AG20443 (cell line): ENCODE measurements at regions not wholly inside any gene's neighbourhood (a gene's known extent, or its start where the extent isn't known, plus 50 kb on each side); places are given as distances from the start of the nearest gene placed in this dataset.

Experiments used
- DNase-seq: peaks from one replicate; pipeline ENCODE4 v3.0.0; 2012; ENCODE audit warnings: low spot score, mixed read lengths

DNA sequence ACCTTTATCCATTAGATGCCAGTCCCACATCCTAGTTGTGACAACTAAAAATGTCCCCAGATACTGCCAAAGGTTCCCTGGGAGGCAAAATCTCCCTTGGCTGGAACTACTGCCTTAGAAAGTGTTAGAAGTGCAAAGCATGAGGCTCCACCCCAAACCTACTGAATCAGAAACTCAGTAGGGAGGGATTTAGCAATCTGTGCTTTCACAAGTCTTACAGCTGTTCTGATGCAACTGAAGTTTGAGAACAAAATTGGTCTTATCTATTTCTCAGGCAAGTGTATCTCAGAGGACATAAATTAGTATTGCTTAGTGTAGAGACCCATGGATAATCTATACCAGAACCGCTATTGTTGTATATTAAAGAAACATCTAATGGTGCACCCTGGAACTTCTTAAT lies 70.2 kb downstream of the CLDN1 start:
- DNase-seq, result peak; percentile 71

DNA sequence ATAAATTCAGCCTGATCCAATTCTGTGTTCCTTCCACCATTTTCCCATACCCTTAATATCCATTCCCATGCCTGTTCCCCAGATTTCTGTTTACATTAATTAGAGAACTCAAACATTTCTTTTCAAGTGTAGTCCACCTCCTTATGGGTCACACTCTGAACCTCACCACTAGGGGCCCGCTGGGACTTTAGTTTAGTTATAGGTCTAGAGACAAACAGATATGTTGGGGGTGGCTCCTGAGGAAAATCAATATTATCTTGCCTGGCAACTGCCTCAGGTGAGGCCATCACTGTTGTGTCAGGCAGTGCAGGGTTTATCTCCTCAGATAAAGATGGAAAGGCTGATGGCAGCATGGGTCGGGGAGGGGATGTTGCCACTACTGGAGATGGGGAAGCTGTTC lies 72.8 kb downstream of the CLDN1 start:
- DNase-seq, result no peak

GRCh38 chr3:190242147-190242546 lies 80.1 kb downstream of the CLDN1 start:
- DNase-seq, result no peak

GRCh38 chr3:190239325-190239724 lies 82.9 kb downstream of the CLDN1 start:
- no peak for DNase-seq

GRCh38 chr3:190238871-190239270 lies 83.4 kb downstream of the CLDN1 start:
- DNase-seq, result no peak

GRCh38 chr3:190234621-190235020 lies 87.6 kb downstream of the CLDN1 start:
- DNase-seq, result no peak

DNA sequence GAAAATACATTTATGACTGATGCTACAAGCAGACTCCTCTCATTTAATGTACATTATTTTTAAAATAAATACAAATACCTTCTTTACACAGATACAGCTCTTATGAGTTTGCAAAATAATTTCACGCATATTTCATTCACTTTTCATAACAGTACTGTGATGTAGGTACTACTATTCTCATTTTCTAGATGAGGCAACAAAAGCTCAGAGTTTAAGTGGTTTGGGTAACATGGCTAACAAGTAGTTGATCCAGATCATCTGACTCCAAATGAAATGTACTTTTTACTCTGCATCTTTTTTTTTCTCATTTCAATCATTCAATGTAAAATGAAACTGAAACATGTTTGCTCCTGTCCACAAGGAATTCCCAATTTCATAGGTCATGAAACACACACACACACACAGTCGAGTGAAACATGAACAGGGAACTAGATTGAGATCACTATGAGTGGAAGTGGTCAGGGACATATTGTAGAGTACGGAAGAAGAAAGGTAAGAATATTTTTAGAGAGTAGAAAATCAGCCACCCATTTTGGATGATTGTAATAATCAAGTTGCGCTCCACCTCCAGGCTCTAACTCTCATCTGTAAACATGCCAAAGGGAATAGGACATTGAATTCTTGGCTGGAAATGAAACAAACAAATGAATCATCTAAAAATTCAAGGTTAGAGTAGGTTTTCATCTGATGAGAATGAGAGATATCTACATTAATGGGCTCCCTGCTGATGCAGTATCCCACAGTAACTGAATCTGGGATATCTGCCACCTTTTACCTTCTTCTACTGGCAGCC lies 92.4 kb downstream of the CLDN1 start:
- DNase-seq, result no peak

GRCh38 chr3:190227064-190227463 lies 95.2 kb downstream of the CLDN1 start:
- DNase-seq, result no peak

DNA sequence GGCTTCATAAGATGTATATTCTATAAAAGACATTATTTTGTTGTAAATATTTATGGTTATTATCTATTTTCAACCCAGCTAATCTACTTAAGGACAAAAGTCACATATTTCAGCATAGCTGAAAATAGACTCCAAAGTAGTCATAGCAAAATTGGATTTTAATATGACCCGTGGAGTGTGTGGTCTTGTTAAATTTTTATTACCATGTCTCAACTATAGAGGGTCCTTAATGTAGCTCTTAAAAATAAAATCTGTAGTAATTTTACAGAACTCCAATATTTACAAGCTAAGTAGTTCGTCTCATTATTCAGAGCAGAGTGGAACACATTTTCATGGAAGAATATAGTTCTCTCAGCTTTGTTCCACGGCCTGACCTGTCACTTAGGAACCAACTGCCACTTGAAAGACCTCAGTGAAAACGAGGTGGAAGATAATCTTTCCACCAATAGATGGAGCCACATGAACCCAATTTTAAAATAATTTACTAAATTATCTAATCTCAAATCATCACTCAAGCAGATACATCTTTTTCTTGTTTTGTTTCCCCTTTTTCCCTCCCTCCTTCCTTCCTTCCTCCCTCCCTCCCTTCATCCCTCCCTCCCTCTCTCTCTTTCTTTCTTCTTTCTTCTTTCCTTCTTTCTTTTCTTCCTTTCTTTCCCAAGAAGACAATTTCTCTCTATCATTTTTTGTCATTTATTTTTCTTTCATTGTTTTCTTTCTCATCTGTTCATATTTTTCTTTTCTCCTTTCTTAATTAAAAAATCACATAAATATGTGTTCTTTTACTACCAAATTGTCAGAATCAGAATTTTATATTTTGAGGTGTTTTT lies 97.2 kb downstream of the CLDN1 start:
- peak; percentile 46 for DNase-seq

GRCh38 chr3:190224456-190224855 lies 97.8 kb downstream of the CLDN1 start:
- DNase-seq, result no peak

GRCh38 chr3:190222916-190223315 lies 99.3 kb downstream of the CLDN1 start:
- DNase-seq, result no peak

GRCh38 chr3:190222360-190222759 lies 99.9 kb downstream of the CLDN1 start:
- no peak for DNase-seq

DNA sequence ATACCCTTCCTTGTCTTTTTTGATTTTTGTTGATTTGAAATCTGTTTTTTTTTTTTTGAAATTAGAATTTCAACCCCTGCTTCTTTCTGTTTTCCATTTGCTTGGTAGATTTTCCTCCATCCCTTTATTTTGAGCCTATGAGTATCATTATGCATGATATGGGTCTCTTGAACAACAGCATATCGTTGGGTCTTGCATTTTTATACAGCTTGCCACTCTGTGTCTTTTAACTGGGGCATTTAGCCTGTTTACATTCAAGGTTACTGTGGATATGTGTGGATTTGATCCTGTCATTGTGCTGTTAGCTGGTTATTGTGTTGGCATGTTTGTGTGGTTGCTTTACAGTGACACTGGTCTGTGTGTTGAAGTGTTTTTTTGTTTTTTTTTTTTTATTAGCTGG lies 99.7 kb upstream of the P3H2 start:
- DNase-seq, result no peak

DNA sequence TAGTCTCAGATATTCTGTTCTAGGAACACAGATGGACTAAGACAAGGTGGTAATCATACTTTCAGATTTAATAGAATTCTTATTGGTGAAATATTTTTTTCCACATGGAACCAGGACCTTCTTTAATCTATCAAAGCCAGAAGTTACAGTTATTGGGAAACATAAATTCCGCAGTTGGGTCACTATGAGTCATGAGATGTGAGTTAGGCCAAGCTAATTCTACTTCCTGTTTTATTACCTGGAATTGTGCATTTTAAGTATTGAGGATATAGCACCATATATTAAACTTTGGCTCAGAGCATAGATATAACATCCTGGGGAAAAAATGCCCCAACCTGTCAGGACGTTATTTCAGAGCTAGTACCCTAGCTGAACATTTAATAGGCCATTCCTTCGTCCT lies 96.4 kb upstream of the P3H2 start:
- DNase-seq, result peak; percentile 11

- no peak for DNase-seq
Observed at GRCh38 chr3:190213727-190214126, 93.0 kb upstream of the P3H2 start.

- DNase-seq, result no peak
Observed at GRCh38 chr3:190210608-190211007, 89.9 kb upstream of the P3H2 start.

DNA sequence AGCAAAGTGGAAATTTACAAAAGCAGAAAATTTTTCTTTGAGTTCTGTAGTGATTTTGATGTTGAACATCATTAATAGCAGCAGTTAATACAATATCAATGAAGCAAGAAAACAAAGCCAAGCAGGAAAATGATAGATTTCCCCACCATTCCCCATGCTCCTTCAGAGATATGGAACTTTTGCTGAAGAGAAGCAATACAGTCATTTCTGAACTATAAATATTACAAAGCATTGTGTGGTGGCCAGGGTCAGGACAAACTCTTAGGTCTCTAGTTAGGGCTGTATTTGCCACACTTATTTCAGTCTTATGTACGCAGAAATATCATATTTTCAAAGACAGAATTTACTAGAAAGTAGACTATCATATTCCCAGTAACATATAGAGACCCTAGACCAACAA lies 88.8 kb upstream of the P3H2 start:
- DNase-seq, result no peak

- DNase-seq, result no peak
Observed at GRCh38 chr3:190208196-190208595, 87.5 kb upstream of the P3H2 start.

DNA sequence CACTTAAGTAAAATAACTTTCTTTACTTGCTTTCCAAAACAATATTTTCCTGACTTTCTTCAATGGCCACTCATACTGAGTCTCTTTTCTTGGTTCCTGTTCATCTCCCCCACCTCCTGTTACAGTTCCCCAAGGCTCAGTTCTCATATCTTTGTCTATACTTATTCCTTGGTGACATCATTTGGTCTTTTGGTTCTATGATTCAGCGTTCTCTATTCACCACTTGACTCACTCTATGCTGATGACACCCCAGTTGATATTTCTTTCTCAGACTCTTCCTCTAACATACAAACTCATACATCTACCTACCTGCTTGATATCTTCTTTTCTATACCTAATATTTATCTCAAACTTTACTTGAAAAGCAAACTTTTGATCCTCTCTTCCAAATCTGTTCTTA lies 85.0 kb upstream of the P3H2 start:
- DNase-seq, result peak; percentile 62

- DNase-seq, result no peak
Observed at GRCh38 chr3:190204200-190204599, 83.5 kb upstream of the P3H2 start.

GRCh38 chr3:190197346-190197763 lies 76.7 kb upstream of the P3H2 start:
- no peak for DNase-seq

DNA sequence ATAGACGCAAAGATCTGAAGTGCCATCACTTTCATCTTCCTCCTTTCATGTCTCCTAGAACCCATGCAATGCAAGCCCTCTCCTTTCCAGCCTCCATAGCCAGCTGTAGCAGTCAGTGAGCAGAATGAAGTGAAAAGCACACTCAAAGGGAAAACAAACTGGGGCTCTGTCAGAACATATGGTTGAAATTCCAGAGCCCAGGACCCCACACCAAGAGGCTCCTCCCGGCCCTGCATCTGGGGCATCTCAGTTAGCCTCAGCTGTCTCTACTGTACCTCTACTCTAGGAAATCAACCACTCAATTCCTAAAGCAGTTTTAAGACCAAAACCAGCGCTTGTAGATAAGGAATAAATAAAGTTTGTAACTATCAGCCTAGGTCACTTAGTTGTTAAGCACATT lies 73.8 kb upstream of the P3H2 start:
- no peak for DNase-seq

GRCh38 chr3:190193210-190193609 lies 72.5 kb upstream of the P3H2 start:
- no peak for DNase-seq
